H1 (cell line): ENCODE measurements at regions not wholly inside any gene's neighbourhood (a gene's known extent, or its start where the extent isn't known, plus 50 kb on each side); places are given as distances from the start of the nearest gene placed in this dataset.

Experiments used
- BACH1 ChIP-seq: IDR thresholded peaks from 2 replicates; pipeline ENCODE4 v1.6.1; 2012; ENCODE audit warnings: low read length, improper control_type of control experiment
- CHD7 ChIP-seq: fragments of 300-600 bp; sonication (generic); IDR thresholded peaks from 2 replicates; pipeline ENCODE4 v1.7.1; 2012; ENCODE audit warnings: low read length, moderate library complexity, mild to moderate bottlenecking, inconsistent platforms; ENCODE audit not compliant: insufficient replicate concordance
- EP300 ChIP-seq, 2 experiments: IDR thresholded peaks; 1 replicate in 1 of 2; 2 replicates in 1 of 2; pipeline ENCODE4 v1.6.1; 2011 to 2012; ENCODE audit warnings: low read depth in 2 of 2, low read length in 2 of 2, mild to moderate bottlenecking in 2 of 2, borderline replicate concordance in 1 of 2, inconsistent platforms in 1 of 2, moderate library complexity in 1 of 2
- HDAC6 ChIP-seq: IDR thresholded peaks from one replicate; pipeline ENCODE4 v1.7.1; 2012; ENCODE audit warnings: low read depth, mild to moderate bottlenecking, inconsistent platforms, low read length, moderate library complexity
- KDM5A ChIP-seq: fragments of 200-600 bp; IDR thresholded peaks from 2 replicates; pipeline ENCODE4 v1.7.1; 2012; ENCODE audit warnings: mild to moderate bottlenecking, low read length, inconsistent platforms, mixed read lengths
- RXRA ChIP-seq: IDR thresholded peaks from 2 replicates; pipeline ENCODE4 v1.6.1; 2011; ENCODE audit warnings: low read depth, mild to moderate bottlenecking, low read length, moderate library complexity; ENCODE audit not compliant: insufficient read depth
- SRF ChIP-seq: IDR thresholded peaks from 2 replicates; pipeline ENCODE4 v1.6.1; 2011; ENCODE audit warnings: mild to moderate bottlenecking, low read depth, low read length, moderate library complexity
- SUZ12 ChIP-seq: fragments of 200-600 bp; sonication (generic); IDR thresholded peaks from 2 replicates; pipeline ENCODE4 v1.6.1; 2012; ENCODE audit warnings: mild to moderate bottlenecking, inconsistent platforms, low read length, moderate library complexity, mixed read lengths
- TAF7 ChIP-seq: optimal IDR thresholded peaks from 2 replicates; pipeline ENCODE3; 2011; ENCODE audit warnings: low read depth, mild to moderate bottlenecking, inconsistent platforms, low read length, moderate library complexity, borderline replicate concordance

- TF ChIP-seq CHD7 (no peak), BACH1 (no peak), SRF (no peak), EP300 (IDR thresholded peaks at IDR 0.05; ENCODE audit: borderline replicate concordance in 1 of 2, low read depth in 2 of 2, low read length in 2 of 2) (no peak), RXRA (no peak), TAF7 (no peak), KDM5A (no peak), HDAC6 (no peak), SUZ12 (no peak)
These were observed 130.7 kb upstream of the KLF4 start (continued) for GRCh38 chr9:107620236-107620635.
